HepG2 (cell line): ENCODE measurements at regions not wholly inside any gene's neighbourhood (a gene's known extent, or its start where the extent isn't known, plus 50 kb on each side); places are given as distances from the start of the nearest gene placed in this dataset.

Experiments used
- CEBPZ ChIP-seq: IDR thresholded peaks from 2 replicates; pipeline ENCODE4 v1.6.1; 2012; ENCODE audit warnings: low read length, improper control_type of control experiment
- ELF1 ChIP-seq: sonication (generic); formaldehyde crosslinking; IDR thresholded peaks from 2 replicates; pipeline ENCODE4 v1.4.0; 2020; ENCODE audit warnings: missing genetic modification reagents
- HMGXB4 ChIP-seq, 2 experiments: sonication (generic) in 1 of 2; formaldehyde crosslinking in 1 of 2; IDR thresholded peaks; 2 replicates each; pipeline versions ENCODE4 v1.4.0 to v1.6.1; 2018 to 2020; ENCODE audit warnings: missing genetic modification reagents in 2 of 2, borderline replicate concordance in 1 of 2, low read depth in 1 of 2, mild to moderate bottlenecking in 1 of 2, missing biosample characterization in 1 of 2
- HNRNPL ChIP-seq: fragments of 200-400 bp; formaldehyde crosslinking; IDR thresholded peaks from 2 replicates; pipeline ENCODE4 v1.6.1; 2017; ENCODE audit warnings: mild to moderate bottlenecking, low read depth, low read length
- HOXD1 ChIP-seq: sonication (generic); formaldehyde crosslinking; IDR thresholded peaks from 2 replicates; pipeline ENCODE4 v1.5.0; 2020; ENCODE audit warnings: missing genetic modification reagents
- IRX3 ChIP-seq: sonication (generic); formaldehyde crosslinking; IDR thresholded peaks from 2 replicates; pipeline ENCODE4 v1.8.1; 2023; ENCODE audit warnings: mild to moderate bottlenecking, low read depth, missing genetic modification reagents, borderline replicate concordance
- ISL2 ChIP-seq: sonication (generic); formaldehyde crosslinking; IDR thresholded peaks from 2 replicates; pipeline ENCODE4 v1.5.0; 2020; ENCODE audit warnings: missing genetic modification reagents
- KDM2A ChIP-seq: sonication (generic); formaldehyde crosslinking; IDR thresholded peaks from 2 replicates; pipeline ENCODE4 v1.4.0; 2020; ENCODE audit warnings: low read depth, missing genetic modification reagents, borderline replicate concordance
- RFX3 ChIP-seq: IDR thresholded peaks from 2 replicates; pipeline ENCODE4 v1.6.1; 2016; ENCODE audit warnings: missing biosample characterization, missing genetic modification reagents
- SSRP1 ChIP-seq: IDR thresholded peaks from 2 replicates; pipeline ENCODE4 v1.6.1; 2016; ENCODE audit warnings: control low read depth
- TAF15 ChIP-seq: fragments of 200-400 bp; formaldehyde crosslinking; IDR thresholded peaks from one replicate; pipeline ENCODE4 v1.6.1; 2018; ENCODE audit warnings: mild to moderate bottlenecking, low read depth, low read length; ENCODE audit not compliant: poor library complexity, severe bottlenecking
- YEATS2 ChIP-seq: sonication (generic); formaldehyde crosslinking; IDR thresholded peaks from 2 replicates; pipeline ENCODE4 v1.4.0; 2020; ENCODE audit warnings: missing genetic modification reagents, borderline replicate concordance
- ZBTB1 ChIP-seq: sonication (generic); formaldehyde crosslinking; IDR thresholded peaks from 2 replicates; pipeline ENCODE4 v1.4.0; 2020; ENCODE audit warnings: missing genetic modification reagents, borderline replicate concordance
- ZNF274 ChIP-seq: sonication (generic); formaldehyde crosslinking; IDR thresholded peaks from 2 replicates; pipeline ENCODE4 v1.5.1; 2020; ENCODE audit warnings: mild to moderate bottlenecking, missing genetic modification reagents
- ZNF30 ChIP-seq: sonication (generic); formaldehyde crosslinking; IDR thresholded peaks from 2 replicates; pipeline ENCODE4 v1.5.0; 2020; ENCODE audit warnings: mild to moderate bottlenecking, missing genetic modification reagents
- ZNF441 ChIP-seq: sonication (generic); formaldehyde crosslinking; IDR thresholded peaks from 2 replicates; pipeline ENCODE4 v1.7.0; 2021; ENCODE audit warnings: missing genetic modification reagents, borderline replicate concordance
- ZNF503 ChIP-seq: sonication (generic); formaldehyde crosslinking; IDR thresholded peaks from 2 replicates; pipeline ENCODE4 v1.4.0; 2020; ENCODE audit warnings: missing genetic modification reagents
- ZNF703 ChIP-seq: sonication (generic); formaldehyde crosslinking; IDR thresholded peaks from 2 replicates; pipeline ENCODE4 v1.5.1; 2020; ENCODE audit warnings: missing genetic modification reagents, mild to moderate bottlenecking, moderate library complexity, borderline replicate concordance
- TF ChIP-seq, protein P1 (sequence below): sonication (generic); formaldehyde crosslinking; IDR thresholded peaks from 2 replicates; pipeline ENCODE4 v1.4.0; 2020; ENCODE audit warnings: missing genetic modification reagents, borderline replicate concordance

GRCh38 chr1:178620584-178621475 is 104.2 kb upstream of the RALGPS2 start (continued):
- TF ChIP-seq ZNF274 (CRISPR knock-in tag) (no peak), IRX3 (0 out of 2 replicates have a peak, but pooled peaks have one; percentile 50), ZNF503 (CRISPR knock-in tag) (peak; percentile 51; the same call in 1 of the 2 replicates), SSRP1 (no peak), HNRNPL (no peak), ZNF441 (CRISPR knock-in tag) (peak; percentile 54; the same call in 1 of the 2 replicates), YEATS2 (CRISPR knock-in tag) (no peak), ELF1 (CRISPR knock-in tag) (0 out of 2 replicates have a peak, but pooled peaks have one; percentile 27), KDM2A (no peak), ZNF30 (CRISPR knock-in tag) (no peak), HMGXB4 (CRISPR knock-in tag; IDR thresholded peaks at IDR 0.05; ENCODE audit: borderline replicate concordance in 1 of 2, low read depth in 1 of 2) (no peak), RFX3 (CRISPR knock-in tag) (no peak), ZBTB1 (CRISPR knock-in tag) (no peak), TAF15 (no peak), ZNF703 (CRISPR knock-in tag) (no peak), CEBPZ (no peak), ISL2 (CRISPR knock-in tag) (peak; percentile 67; the same call in 1 of the 2 replicates), HOXD1 (CRISPR knock-in tag) (no peak)
- TF ChIP-seq, protein P1, sequence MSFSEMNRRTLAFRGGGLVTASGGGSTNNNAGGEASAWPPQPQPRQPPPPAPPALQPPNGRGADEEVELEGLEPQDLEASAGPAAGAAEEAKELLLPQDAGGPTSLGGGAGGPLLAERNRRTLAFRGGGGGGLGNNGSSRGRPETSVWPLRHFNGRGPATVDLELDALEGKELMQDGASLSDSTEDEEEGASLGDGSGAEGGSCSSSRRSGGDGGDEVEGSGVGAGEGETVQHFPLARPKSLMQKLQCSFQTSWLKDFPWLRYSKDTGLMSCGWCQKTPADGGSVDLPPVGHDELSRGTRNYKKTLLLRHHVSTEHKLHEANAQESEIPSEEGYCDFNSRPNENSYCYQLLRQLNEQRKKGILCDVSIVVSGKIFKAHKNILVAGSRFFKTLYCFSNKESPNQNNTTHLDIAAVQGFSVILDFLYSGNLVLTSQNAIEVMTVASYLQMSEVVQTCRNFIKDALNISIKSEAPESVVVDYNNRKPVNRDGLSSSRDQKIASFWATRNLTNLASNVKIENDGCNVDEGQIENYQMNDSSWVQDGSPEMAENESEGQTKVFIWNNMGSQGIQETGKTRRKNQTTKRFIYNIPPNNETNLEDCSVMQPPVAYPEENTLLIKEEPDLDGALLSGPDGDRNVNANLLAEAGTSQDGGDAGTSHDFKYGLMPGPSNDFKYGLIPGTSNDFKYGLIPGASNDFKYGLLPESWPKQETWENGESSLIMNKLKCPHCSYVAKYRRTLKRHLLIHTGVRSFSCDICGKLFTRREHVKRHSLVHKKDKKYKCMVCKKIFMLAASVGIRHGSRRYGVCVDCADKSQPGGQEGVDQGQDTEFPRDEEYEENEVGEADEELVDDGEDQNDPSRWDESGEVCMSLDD (CRISPR knock-in tag), result no peak
